ENCODE measurements at regions not wholly inside any gene's neighbourhood (a gene's known extent, or its start where the extent isn't known, plus 50 kb on each side); places are given as distances from the start of the nearest gene placed in this dataset.
"Not testable (repeated sequence)": the region's sequence is repeated elsewhere in the genome, so short reads cannot be mapped to it uniquely, and the experiment has no call there.

DNA sequence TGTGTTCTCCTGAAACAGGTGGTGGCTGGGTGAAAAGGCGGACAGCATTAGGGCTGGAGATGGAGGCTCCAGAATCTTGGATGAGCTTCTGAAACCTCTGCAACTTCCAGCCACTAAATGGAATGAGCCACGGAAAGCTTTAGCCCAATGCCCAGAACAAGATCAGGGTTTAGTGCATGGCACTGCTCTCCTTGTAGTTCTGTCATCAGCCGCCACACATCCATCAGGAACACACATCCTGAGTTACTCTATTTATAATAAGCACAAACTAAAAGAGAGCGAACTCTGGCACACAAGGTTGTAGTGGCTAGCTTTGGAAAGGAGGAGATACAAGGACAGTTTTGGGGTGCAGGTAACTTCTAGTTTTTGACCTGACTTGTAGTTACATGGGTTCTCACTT lies 93.0 kb downstream of the NAPG start:
- H3K4me3 ChIP-seq; RAD21 ChIA-PET (ENCODE audit: unreplicated experiment); FAIRE-seq; in situ Hi-C loops (cut with MboI); ATAC-seq; H3K4me1 ChIP-seq (ENCODE audit: control insufficient read depth, insufficient read depth, low read length); H3K79me2 ChIP-seq (ENCODE audit: control insufficient read depth, insufficient read depth, low read length); H3K4me2 ChIP-seq (ENCODE audit: control insufficient read depth, insufficient read depth); intact Hi-C loops (cut with micrococcal nuclease; ENCODE audit: unreplicated experiment); H3K27ac ChIP-seq (ENCODE audit: control insufficient read depth, insufficient read depth); H2AFZ ChIP-seq (ENCODE audit: control insufficient read depth, low read depth, low read length); CTCF ChIA-PET; H4K20me1 ChIP-seq (ENCODE audit: control insufficient read depth, insufficient read depth); POLR2A ChIA-PET; H3K9me3 ChIP-seq (replicated peaks; ENCODE audit: control insufficient read depth, insufficient read depth, low read length); SMC1A ChIA-PET (ENCODE audit: uncharacterized antibody, unreplicated experiment); BruUV-seq (replicated peaks); DNase-seq (ENCODE audit: low read depth, low spot score); H3K36me3 ChIP-seq (ENCODE audit: control insufficient read depth in 2 of 2, insufficient read depth in 2 of 2, low read length in 1 of 2); H3K27me3 ChIP-seq (replicated peaks in 1 of 2; ENCODE audit: control insufficient read depth in 2 of 2, insufficient read depth in 2 of 2, low read length in 1 of 2); H3K9ac ChIP-seq (ENCODE audit: control insufficient read depth, insufficient read depth, low read length): not testable (repeated sequence)
- WGBS (ENCODE audit: insufficient coverage, insufficient replicate concordance, low lambda C conversion rate, missing lambda C conversion rate) = 53% methylated on average over 2 of the region's 4 CpGs

DNA sequence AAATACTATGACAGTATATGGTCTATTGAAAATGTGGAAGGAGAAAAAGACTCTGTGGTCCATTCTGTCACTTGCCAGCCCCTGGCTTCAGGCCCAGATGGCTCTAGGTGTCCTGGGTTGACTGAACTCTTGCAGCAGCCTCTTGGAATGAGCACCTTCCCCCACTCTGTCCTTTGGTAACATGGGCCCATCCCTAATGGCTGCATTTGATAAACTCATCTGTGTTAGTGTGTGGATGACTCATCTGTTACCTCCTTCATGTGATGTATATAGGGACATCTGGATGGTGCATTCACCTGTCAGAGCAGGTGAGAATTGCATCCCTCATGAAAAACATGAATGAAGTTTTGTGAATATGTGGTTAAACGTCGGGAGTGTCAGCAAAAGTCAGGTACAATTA lies 93.5 kb downstream of the NAPG start:
- CTCF ChIA-PET; H3K27me3 ChIP-seq (replicated peaks in 1 of 2; ENCODE audit: control insufficient read depth in 2 of 2, insufficient read depth in 2 of 2, low read length in 1 of 2); H2AFZ ChIP-seq (ENCODE audit: control insufficient read depth, low read depth, low read length); SMC1A ChIA-PET (ENCODE audit: uncharacterized antibody, unreplicated experiment); H3K36me3 ChIP-seq (ENCODE audit: control insufficient read depth in 2 of 2, insufficient read depth in 2 of 2, low read length in 1 of 2); H3K4me2 ChIP-seq (ENCODE audit: control insufficient read depth, insufficient read depth); FAIRE-seq; H3K4me3 ChIP-seq; POLR2A ChIA-PET; H3K9me3 ChIP-seq (replicated peaks; ENCODE audit: control insufficient read depth, insufficient read depth, low read length); H3K79me2 ChIP-seq (ENCODE audit: control insufficient read depth, insufficient read depth, low read length); H3K9ac ChIP-seq (ENCODE audit: control insufficient read depth, insufficient read depth, low read length); H3K4me1 ChIP-seq (ENCODE audit: control insufficient read depth, insufficient read depth, low read length); intact Hi-C loops (cut with micrococcal nuclease; ENCODE audit: unreplicated experiment); DNase-seq (ENCODE audit: low read depth, low spot score); H3K27ac ChIP-seq (ENCODE audit: control insufficient read depth, insufficient read depth); BruUV-seq (replicated peaks); ATAC-seq; RAD21 ChIA-PET (ENCODE audit: unreplicated experiment); in situ Hi-C loops (cut with MboI); H4K20me1 ChIP-seq (ENCODE audit: control insufficient read depth, insufficient read depth): not testable (repeated sequence)
- 57% methylated on average over 2 of the region's 2 CpGs for WGBS (ENCODE audit: insufficient coverage, insufficient replicate concordance, low lambda C conversion rate, missing lambda C conversion rate)

DNA sequence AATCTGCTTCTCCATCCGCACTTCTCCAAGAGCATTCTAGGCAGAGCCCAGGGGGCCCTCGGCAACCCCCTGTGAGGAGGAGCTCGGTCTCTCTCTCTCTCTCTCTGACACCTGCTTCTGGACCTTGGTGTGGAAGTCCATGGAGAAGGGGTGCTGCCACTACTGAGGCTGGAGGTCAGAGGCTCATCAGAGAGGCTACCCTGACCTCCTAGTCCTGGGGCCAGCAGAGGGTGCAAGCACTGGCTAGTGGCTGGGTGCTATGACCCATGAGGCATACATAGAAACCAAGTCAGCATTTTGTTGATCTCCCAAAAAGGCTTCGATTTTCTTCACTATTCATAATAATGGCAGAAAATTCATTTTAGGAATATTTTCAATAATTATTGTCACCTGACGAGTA lies 94.0 kb downstream of the NAPG start:
- H3K4me3 ChIP-seq; SMC1A ChIA-PET (ENCODE audit: uncharacterized antibody, unreplicated experiment); H3K4me1 ChIP-seq (ENCODE audit: control insufficient read depth, insufficient read depth, low read length); H4K20me1 ChIP-seq (ENCODE audit: control insufficient read depth, insufficient read depth); FAIRE-seq; H2AFZ ChIP-seq (ENCODE audit: control insufficient read depth, low read depth, low read length); DNase-seq (ENCODE audit: low read depth, low spot score); intact Hi-C loops (cut with micrococcal nuclease; ENCODE audit: unreplicated experiment); POLR2A ChIA-PET; RAD21 ChIA-PET (ENCODE audit: unreplicated experiment); H3K36me3 ChIP-seq (ENCODE audit: control insufficient read depth in 2 of 2, insufficient read depth in 2 of 2, low read length in 1 of 2); H3K4me2 ChIP-seq (ENCODE audit: control insufficient read depth, insufficient read depth); ATAC-seq; H3K27me3 ChIP-seq (replicated peaks in 1 of 2; ENCODE audit: control insufficient read depth in 2 of 2, insufficient read depth in 2 of 2, low read length in 1 of 2); H3K9ac ChIP-seq (ENCODE audit: control insufficient read depth, insufficient read depth, low read length); BruUV-seq (replicated peaks); H3K27ac ChIP-seq (ENCODE audit: control insufficient read depth, insufficient read depth); CTCF ChIA-PET; H3K79me2 ChIP-seq (ENCODE audit: control insufficient read depth, insufficient read depth, low read length); H3K9me3 ChIP-seq (replicated peaks; ENCODE audit: control insufficient read depth, insufficient read depth, low read length): not testable (repeated sequence)
- 48% methylated on average over 5 of the region's 5 CpGs for WGBS (ENCODE audit: insufficient coverage, insufficient replicate concordance, low lambda C conversion rate, missing lambda C conversion rate)
- in situ Hi-C loops (cut with MboI) = loop anchor here (5.0 kb wide), 1 partner anchor 1592 kb away; no protein-coding TSS in a partner anchor

All from GM12878 (cell line).